AG10803 (cell line): ENCODE measurements at regions not wholly inside any gene's neighbourhood (a gene's known extent, or its start where the extent isn't known, plus 50 kb on each side); places are given as distances from the start of the nearest gene placed in this dataset.
"Not testable (repeated sequence)": the region's sequence is repeated elsewhere in the genome, so short reads cannot be mapped to it uniquely, and the experiment has no call there.

Experiments
- DNase-seq: peaks from one replicate; pipeline ENCODE4 v3.0.0; 2010; ENCODE audit warnings: low read depth
- H3K4me3 ChIP-seq: 2 replicates; pipeline ENCODE4 v1.5.1; 2011; ENCODE audit warnings: mild to moderate bottlenecking, low read length, control low read depth
- CTCF ChIP-seq: conservative IDR thresholded peaks from 2 replicates; pipeline ENCODE4 v1.5.1; 2011; ENCODE audit warnings: mild to moderate bottlenecking, low read length, control low read depth, inconsistent platforms

GRCh38 chr1:101474039-101474665 lies 237.3 kb downstream of the S1PR1 start:
- TF ChIP-seq CTCF: peak; percentile 37
- no peak for DNase-seq
- no peak overlapping the region for H3K4me3 ChIP-seq

- no peak overlapping the region for H3K4me3 ChIP-seq
- TF ChIP-seq CTCF: no peak
- DNase-seq: no peak
These were observed 239.7 kb downstream of the S1PR1 start for GRCh38 chr1:101476541-101476940.

GRCh38 chr1:101479945-101480344 lies 243.1 kb downstream of the S1PR1 start:
- no peak for TF ChIP-seq CTCF
- DNase-seq: no peak
- no peak overlapping the region for H3K4me3 ChIP-seq

- DNase-seq: no peak
- no peak for TF ChIP-seq CTCF
- H3K4me3 ChIP-seq: no peak overlapping the region
These were observed 245.5 kb downstream of the S1PR1 start for GRCh38 chr1:101482306-101482705.

- no peak overlapping the region for H3K4me3 ChIP-seq
- no peak for TF ChIP-seq CTCF
- DNase-seq: peak; percentile 17
These were observed 247.3 kb downstream of the S1PR1 start for GRCh38 chr1:101483982-101484688.

- no peak overlapping the region for H3K4me3 ChIP-seq
- TF ChIP-seq CTCF: no peak
- no peak for DNase-seq
These were observed 248.0 kb downstream of the S1PR1 start for GRCh38 chr1:101484689-101485338.

- DNase-seq: no peak
- TF ChIP-seq CTCF: no peak
- no peak overlapping the region for H3K4me3 ChIP-seq
These were observed 248.9 kb downstream of the S1PR1 start for GRCh38 chr1:101485712-101486111.

GRCh38 chr1:101492144-101492543 lies 255.3 kb downstream of the S1PR1 start:
- not testable (repeated sequence) for DNase-seq, H3K4me3 ChIP-seq

- not testable (repeated sequence) for DNase-seq, H3K4me3 ChIP-seq
These were observed 257.1 kb downstream of the S1PR1 start for GRCh38 chr1:101493920-101494319.
